ENCODE measurements at regions not wholly inside any gene's neighbourhood (a gene's known extent, or its start where the extent isn't known, plus 50 kb on each side); places are given as distances from the start of the nearest gene placed in this dataset.

- TF ChIP-seq STAT6 (CRISPR knock-in tag; conservative IDR thresholded peaks at IDR 0.05; ENCODE audit: low read depth) (no peak), GRHL2 (CRISPR knock-in tag; IDR thresholded peaks at IDR 0.05; ENCODE audit: insufficient replicate concordance, severe bottlenecking) (no peak), SMAD4 (CRISPR knock-in tag; IDR thresholded peaks at IDR 0.05) (no peak), ELF4 (CRISPR knock-in tag; IDR thresholded peaks at IDR 0.05; ENCODE audit: low read depth) (no peak), SOX15 (CRISPR knock-in tag; IDR thresholded peaks at IDR 0.05) (no peak), PRDM15 (CRISPR knock-in tag; IDR thresholded peaks at IDR 0.05) (no peak), ZNF317 (CRISPR knock-in tag; IDR thresholded peaks at IDR 0.05; ENCODE audit: borderline replicate concordance, low read depth) (no peak), FOXP1 (CRISPR knock-in tag; IDR thresholded peaks at IDR 0.05; ENCODE audit: borderline replicate concordance) (no peak), ZNF512 (CRISPR knock-in tag; IDR thresholded peaks at IDR 0.05; ENCODE audit: borderline replicate concordance) (no peak), RELA (CRISPR knock-in tag; IDR thresholded peaks at IDR 0.05; ENCODE audit: borderline replicate concordance) (no peak), FOXP4 (CRISPR knock-in tag; IDR thresholded peaks at IDR 0.05) (no peak), KAT7 (CRISPR knock-in tag; IDR thresholded peaks at IDR 0.05; ENCODE audit: borderline replicate concordance) (no peak)
- no peak overlapping the region for H3K4me3 Mint-ChIP-seq
- H3K9me3 Mint-ChIP-seq: peaks cover 11% of the 10 kb centered on the region
- POLR2A ChIA-PET: no interaction called here
- no peak for ATAC-seq
- H3K27ac Mint-ChIP-seq: no peak overlapping the region
- H3K36me3 Mint-ChIP-seq: no peaks in the 10 kb centered on the region; the same call in 1 of the 2 replicates
- H3K27me3 Mint-ChIP-seq (ENCODE audit: low read depth): peaks cover 20% of the 10 kb centered on the region
- H3K4me1 Mint-ChIP-seq: peaks cover 22% of the 10 kb centered on the region
- DNase-seq (ENCODE audit: low spot score): no peak
- CTCF ChIA-PET: interaction anchor here (0.6 to 3.7 kb wide), 2 partner anchors 56 to 1053 kb away, joined by 3 to 16 read pairs; no protein-coding TSS in a partner anchor
Measured at GRCh38 chr10:2984682-2985081, 82.7 kb upstream of the PFKP start.

- POLR2A ChIA-PET: no interaction called here
- H3K27ac Mint-ChIP-seq: no peak overlapping the region
- H3K9me3 Mint-ChIP-seq: no peaks in the 10 kb centered on the region
- ATAC-seq (no peak), DNase-seq (ENCODE audit: low spot score) (no peak)
- H3K27me3 Mint-ChIP-seq (ENCODE audit: low read depth): no peaks in the 10 kb centered on the region; the same call in 1 of the 2 replicates
- no peak overlapping the region for H3K4me3 Mint-ChIP-seq
- H3K36me3 Mint-ChIP-seq: no peaks in the 10 kb centered on the region
- CTCF ChIA-PET: interaction anchor here (0.8 to 1.3 kb wide), 2 partner anchors 28 to 54 kb away, joined by 3 to 11 read pairs; no protein-coding TSS in a partner anchor
- TF ChIP-seq MAX (CRISPR knock-in tag; IDR thresholded peaks at IDR 0.05): no peak
- no peak for TF ChIP-seq MYBL2 (CRISPR knock-in tag; IDR thresholded peaks at IDR 0.05)
- TF ChIP-seq AFF4 (CRISPR knock-in tag; IDR thresholded peaks at IDR 0.05; ENCODE audit: borderline replicate concordance): no peak
- no peak for TF ChIP-seq KAT7 (CRISPR knock-in tag; IDR thresholded peaks at IDR 0.05; ENCODE audit: borderline replicate concordance)
- TF ChIP-seq MXD4 (CRISPR knock-in tag; IDR thresholded peaks at IDR 0.05; ENCODE audit: borderline replicate concordance): no peak
- no peak for TF ChIP-seq USF1 (CRISPR knock-in tag; IDR thresholded peaks at IDR 0.05)
- H3K4me1 Mint-ChIP-seq: peaks cover 27% of the 10 kb centered on the region
Measured at GRCh38 chr10:2982146-2982545, 85.2 kb upstream of the PFKP start.
